ENCODE measurements at regions not wholly inside any gene's neighbourhood (a gene's known extent, or its start where the extent isn't known, plus 50 kb on each side); places are given as distances from the start of the nearest gene placed in this dataset.

GRCh38 chr7:91351374-91351773 lies 87.1 kb downstream of the FZD1 start:
- Histone ChIP-seq H3K79me2 (no peaks in the 10 kb centered on the region), H3K9ac (no peak overlapping the region), H3K27me3 (ENCODE audit: control insufficient read depth, insufficient read depth, low read length) (no peaks in the 10 kb centered on the region), H2AFZ (no peak overlapping the region), H3K36me3 (ENCODE audit: control insufficient read depth, insufficient read depth, low read length) (no peaks in the 10 kb centered on the region), H3K4me3 (ENCODE audit: low read depth, low read length) (no peak overlapping the region), H3K9me3 (ENCODE audit: control insufficient read depth, low read length) (no peaks in the 10 kb centered on the region), H3K4me2 (ENCODE audit: low read length) (no peak overlapping the region), H3K27ac (no peak overlapping the region), H3K4me1 (no peaks in the 10 kb centered on the region)
- TF ChIP-seq CTCF (IDR thresholded peaks at IDR 0.05): no peak

DNA sequence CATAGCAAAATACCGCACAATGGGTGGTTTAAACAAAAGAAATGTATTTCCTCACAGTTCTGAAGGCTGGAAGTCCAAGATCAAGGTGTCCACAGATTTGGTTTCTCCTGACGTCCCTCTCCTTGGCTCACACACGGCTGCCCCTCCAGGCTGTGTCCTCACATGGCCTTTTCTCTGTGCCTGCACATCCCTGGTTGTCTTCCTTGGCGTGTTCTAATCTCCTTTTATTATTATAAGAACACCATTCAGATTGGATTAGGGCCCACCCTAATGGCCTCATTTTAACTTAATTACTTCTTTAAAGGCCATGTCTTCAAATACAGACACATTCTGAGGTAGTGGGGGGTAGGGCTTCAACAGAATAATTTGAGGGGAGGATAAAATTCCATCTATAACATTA lies 87.9 kb downstream of the FZD1 start:
- no peaks in the 10 kb centered on the region for H3K27me3 ChIP-seq (ENCODE audit: control insufficient read depth, insufficient read depth, low read length)
- no peak overlapping the region for H3K27ac ChIP-seq
- H3K36me3 ChIP-seq (ENCODE audit: control insufficient read depth, insufficient read depth, low read length): no peaks in the 10 kb centered on the region
- H3K4me1 ChIP-seq: no peaks in the 10 kb centered on the region
- H3K4me3 ChIP-seq (ENCODE audit: low read depth, low read length): no peak overlapping the region
- H3K79me2 ChIP-seq: no peaks in the 10 kb centered on the region
- H3K4me2 ChIP-seq (ENCODE audit: low read length): no peak overlapping the region
- H2AFZ ChIP-seq: no peak overlapping the region
- H3K9ac ChIP-seq: no peak overlapping the region
- no peaks in the 10 kb centered on the region for H3K9me3 ChIP-seq (ENCODE audit: control insufficient read depth, low read length)
- no peak for TF ChIP-seq CTCF (IDR thresholded peaks at IDR 0.05)

GRCh38 chr7:91353848-91354247 lies 89.6 kb downstream of the FZD1 start:
- no peaks in the 10 kb centered on the region for H3K27me3 ChIP-seq (ENCODE audit: control insufficient read depth, insufficient read depth, low read length)
- no peak overlapping the region for H3K4me2 ChIP-seq (ENCODE audit: low read length)
- no peaks in the 10 kb centered on the region for H3K36me3 ChIP-seq (ENCODE audit: control insufficient read depth, insufficient read depth, low read length)
- no peak overlapping the region for H3K4me3 ChIP-seq (ENCODE audit: low read depth, low read length)
- no peak overlapping the region for H3K27ac ChIP-seq
- H2AFZ ChIP-seq: no peak overlapping the region
- no peaks in the 10 kb centered on the region for H3K4me1 ChIP-seq
- TF ChIP-seq CTCF (IDR thresholded peaks at IDR 0.05): no peak
- no peaks in the 10 kb centered on the region for H3K79me2 ChIP-seq
- H3K9me3 ChIP-seq (ENCODE audit: control insufficient read depth, low read length): no peaks in the 10 kb centered on the region
- H3K9ac ChIP-seq: no peak overlapping the region

- no peaks in the 10 kb centered on the region for H3K27me3 ChIP-seq (ENCODE audit: control insufficient read depth, insufficient read depth, low read length)
- no peak overlapping the region for H3K4me2 ChIP-seq (ENCODE audit: low read length)
- H3K4me3 ChIP-seq (ENCODE audit: low read depth, low read length): no peak overlapping the region
- H3K27ac ChIP-seq: no peak overlapping the region
- H3K36me3 ChIP-seq (ENCODE audit: control insufficient read depth, insufficient read depth, low read length): no peaks in the 10 kb centered on the region
- no peaks in the 10 kb centered on the region for H3K9me3 ChIP-seq (ENCODE audit: control insufficient read depth, low read length)
- no peaks in the 10 kb centered on the region for H3K4me1 ChIP-seq
- H3K9ac ChIP-seq: no peak overlapping the region
- no peak for TF ChIP-seq CTCF (IDR thresholded peaks at IDR 0.05)
- H3K79me2 ChIP-seq: no peaks in the 10 kb centered on the region
- H2AFZ ChIP-seq: no peak overlapping the region
Observed at GRCh38 chr7:91355695-91356435, 91.6 kb downstream of the FZD1 start.

DNA sequence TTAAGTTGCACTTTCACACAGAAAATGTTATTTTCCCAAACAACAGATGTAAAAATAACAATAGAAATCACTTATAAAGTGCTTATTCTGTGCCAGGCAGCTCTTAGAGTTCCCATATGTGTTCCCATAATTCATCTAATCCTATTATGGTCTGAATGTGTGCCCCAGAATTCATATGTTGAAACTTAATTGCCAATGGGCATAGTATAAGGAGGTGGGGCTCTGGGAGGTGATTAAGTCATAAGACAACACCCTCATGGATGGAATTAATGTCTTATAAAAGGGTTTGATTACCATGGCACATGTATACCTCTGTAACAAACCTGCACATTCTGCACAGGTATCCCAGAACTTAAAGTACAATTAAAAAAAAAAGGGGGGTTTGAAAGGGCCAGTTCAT lies 92.7 kb downstream of the FZD1 start:
- Histone ChIP-seq H3K4me3 (ENCODE audit: low read depth, low read length) (no peak overlapping the region), H3K4me2 (ENCODE audit: low read length) (no peak overlapping the region), H3K27ac (no peak overlapping the region), H3K9me3 (ENCODE audit: control insufficient read depth, low read length) (no peaks in the 10 kb centered on the region), H3K27me3 (ENCODE audit: control insufficient read depth, insufficient read depth, low read length) (no peaks in the 10 kb centered on the region), H2AFZ (no peak overlapping the region), H3K36me3 (ENCODE audit: control insufficient read depth, insufficient read depth, low read length) (no peaks in the 10 kb centered on the region), H3K4me1 (no peaks in the 10 kb centered on the region), H3K9ac (no peak overlapping the region), H3K79me2 (no peaks in the 10 kb centered on the region)
- no peak for TF ChIP-seq CTCF (IDR thresholded peaks at IDR 0.05)
